DOHH2 (cell line): ENCODE measurements at regions not wholly inside any gene's neighbourhood (a gene's known extent, or its start where the extent isn't known, plus 50 kb on each side); places are given as distances from the start of the nearest gene placed in this dataset.

ENCODE experiments used
- CTCF ChIP-seq: fragments of 200-600 bp; sonication (generic); IDR thresholded peaks from one replicate; pipeline ENCODE4 v1.5.1; 2014; ENCODE audit warnings: antibody characterized with exemption, mild to moderate bottlenecking, low read depth, low read length; ENCODE audit not compliant: poor library complexity, severe bottlenecking
- EZH2phosphoT487 ChIP-seq: fragments of 200-600 bp; sonication (generic); IDR thresholded peaks from 2 replicates; pipeline ENCODE4 v1.6.1; 2017; ENCODE audit warnings: borderline replicate concordance, mild to moderate bottlenecking, antibody characterized with exemption, low read length, moderate library complexity, mixed read lengths

GRCh38 chr7:42406358-42406757 is 169.3 kb upstream of the GLI3 start:
- TF ChIP-seq CTCF (no peak), EZH2phosphoT487 (no peak)
